ENCODE measurements at regions not wholly inside any gene's neighbourhood (a gene's known extent, or its start where the extent isn't known, plus 50 kb on each side); places are given as distances from the start of the nearest gene placed in this dataset.
"Not testable (repeated sequence)": the region's sequence is repeated elsewhere in the genome, so short reads cannot be mapped to it uniquely, and the experiment has no call there.

GRCh38 chr1:172838680-172839313 lies 179.9 kb downstream of the FASLG start:
- Histone ChIP-seq H3K79me2 (ENCODE audit: low read depth) (no peaks in the 10 kb centered on the region), H3K9me3 (ENCODE audit: low read depth) (no peaks in the 10 kb centered on the region), H3K4me1 (no peaks in the 10 kb centered on the region), H3F3A (ENCODE audit: low read depth) (no peaks in the 10 kb centered on the region), H3K9ac (no peak overlapping the region), H3K4me2 (no peak overlapping the region), H3K27ac (no peak overlapping the region), H3K27me3 (no peaks in the 10 kb centered on the region), H3K36me3 (no peaks in the 10 kb centered on the region), H3K4me3 (no peak overlapping the region), H2AFZ (replicated peaks) (no peak overlapping the region), H4K20me1 (ENCODE audit: low read depth) (no peaks in the 10 kb centered on the region)
- TF ChIP-seq EZH2 (IDR thresholded peaks at IDR 0.05): no peak
- TF ChIP-seq CTCF (IDR thresholded peaks at IDR 0.05): no peak
- no peak for TF ChIP-seq EZH2phosphoT487 (IDR thresholded peaks at IDR 0.05)
- Mint-ChIP-seq H3K27me3 (ENCODE audit: insufficient read depth, low read depth) (peaks cover 4% of the 10 kb centered on the region), H3K36me3 (no peaks in the 10 kb centered on the region), H3K4me1 (no peaks in the 10 kb centered on the region), H3K9me3 (no peaks in the 10 kb centered on the region), H3K4me3 (no peak overlapping the region), H3K27ac (no peak overlapping the region)
- DNase-seq (ENCODE audit: low spot score): no peak

GRCh38 chr1:172839639-172840038 lies 180.7 kb downstream of the FASLG start:
- not testable (repeated sequence) for H4K20me1 ChIP-seq (ENCODE audit: low read depth); H3K4me3 ChIP-seq; H3K36me3 Mint-ChIP-seq; H3K27me3 Mint-ChIP-seq (ENCODE audit: insufficient read depth, low read depth); H3K9me3 ChIP-seq (ENCODE audit: low read depth); H3K4me2 ChIP-seq; H3K36me3 ChIP-seq; H3K27ac ChIP-seq; H3K27me3 ChIP-seq; H3K4me1 ChIP-seq; H2AFZ ChIP-seq (replicated peaks); H3K79me2 ChIP-seq (ENCODE audit: low read depth); H3K27ac Mint-ChIP-seq; H3K4me1 Mint-ChIP-seq; DNase-seq (ENCODE audit: low spot score); H3K9me3 Mint-ChIP-seq; H3K4me3 Mint-ChIP-seq; H3K9ac ChIP-seq; H3F3A ChIP-seq (ENCODE audit: low read depth)

- Histone ChIP-seq H3K4me1 (no peaks in the 10 kb centered on the region), H4K20me1 (ENCODE audit: low read depth) (no peaks in the 10 kb centered on the region), H3K9ac (no peak overlapping the region), H3K9me3 (ENCODE audit: low read depth) (no peaks in the 10 kb centered on the region), H3K4me3 (no peak overlapping the region), H3F3A (ENCODE audit: low read depth) (no peaks in the 10 kb centered on the region), H3K27me3 (no peaks in the 10 kb centered on the region), H3K36me3 (no peaks in the 10 kb centered on the region), H3K79me2 (ENCODE audit: low read depth) (no peaks in the 10 kb centered on the region), H3K27ac (no peak overlapping the region), H3K4me2 (no peak overlapping the region), H2AFZ (replicated peaks) (peak overlapping the region; percentile 42)
- H3K36me3 Mint-ChIP-seq: no peaks in the 10 kb centered on the region
- no peaks in the 10 kb centered on the region for H3K4me1 Mint-ChIP-seq
- DNase-seq (ENCODE audit: low spot score): no peak
- no peaks in the 10 kb centered on the region for H3K9me3 Mint-ChIP-seq
- no peak overlapping the region for H3K27ac Mint-ChIP-seq
- no peak overlapping the region for H3K4me3 Mint-ChIP-seq
- no peaks in the 10 kb centered on the region for H3K27me3 Mint-ChIP-seq (ENCODE audit: insufficient read depth, low read depth)
- no peak for TF ChIP-seq EZH2phosphoT487 (IDR thresholded peaks at IDR 0.05)
- no peak for TF ChIP-seq EZH2 (IDR thresholded peaks at IDR 0.05)
- no peak for TF ChIP-seq CTCF (IDR thresholded peaks at IDR 0.05)
These were observed 184.5 kb downstream of the FASLG start for GRCh38 chr1:172843444-172843843.

- no peaks in the 10 kb centered on the region for H4K20me1 ChIP-seq (ENCODE audit: low read depth)
- no peak overlapping the region for H2AFZ ChIP-seq (replicated peaks)
- no peaks in the 10 kb centered on the region for H3K9me3 ChIP-seq (ENCODE audit: low read depth)
- H3K4me3 ChIP-seq: no peak overlapping the region
- no peak overlapping the region for H3K27ac Mint-ChIP-seq
- no peaks in the 10 kb centered on the region for H3F3A ChIP-seq (ENCODE audit: low read depth)
- H3K4me3 Mint-ChIP-seq: no peak overlapping the region
- H3K36me3 ChIP-seq: no peaks in the 10 kb centered on the region
- no peak for TF ChIP-seq EZH2phosphoT487 (IDR thresholded peaks at IDR 0.05)
- TF ChIP-seq CTCF (IDR thresholded peaks at IDR 0.05): no peak
- TF ChIP-seq EZH2 (IDR thresholded peaks at IDR 0.05): no peak
- no peak for DNase-seq (ENCODE audit: low spot score)
- no peak overlapping the region for H3K9ac ChIP-seq
- no peaks in the 10 kb centered on the region for H3K27me3 ChIP-seq
- H3K4me1 Mint-ChIP-seq: no peaks in the 10 kb centered on the region
- H3K4me2 ChIP-seq: no peak overlapping the region
- no peaks in the 10 kb centered on the region for H3K36me3 Mint-ChIP-seq
- H3K79me2 ChIP-seq (ENCODE audit: low read depth): no peaks in the 10 kb centered on the region
- no peaks in the 10 kb centered on the region for H3K27me3 Mint-ChIP-seq (ENCODE audit: insufficient read depth, low read depth)
- H3K27ac ChIP-seq: no peak overlapping the region
- no peaks in the 10 kb centered on the region for H3K4me1 ChIP-seq
- H3K9me3 Mint-ChIP-seq: no peaks in the 10 kb centered on the region
These were observed 186.5 kb downstream of the FASLG start for GRCh38 chr1:172845371-172845770.
